ENCODE measurements at regions not wholly inside any gene's neighbourhood (a gene's known extent, or its start where the extent isn't known, plus 50 kb on each side); places are given as distances from the start of the nearest gene placed in this dataset.

DNA sequence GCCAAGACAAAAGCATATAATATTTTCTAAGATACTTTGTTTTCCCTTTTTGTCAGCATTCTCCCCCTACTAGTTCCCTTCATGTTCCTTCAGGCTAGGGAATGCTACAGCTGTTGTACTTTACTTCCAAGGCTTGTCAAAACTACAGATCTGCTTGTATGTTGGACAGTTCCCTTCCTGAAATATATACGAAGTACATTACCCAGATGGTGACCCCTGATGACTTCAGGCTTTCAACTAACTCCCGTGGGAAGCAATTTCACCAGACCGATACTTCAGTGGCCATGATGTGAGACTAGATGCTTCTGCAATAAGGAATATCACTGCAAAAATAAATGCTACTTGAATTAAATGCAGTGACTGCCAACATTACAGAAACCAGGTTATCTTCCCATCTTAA is 332.8 kb downstream of the SH2D1A start:
- TF ChIP-seq, protein P1, sequence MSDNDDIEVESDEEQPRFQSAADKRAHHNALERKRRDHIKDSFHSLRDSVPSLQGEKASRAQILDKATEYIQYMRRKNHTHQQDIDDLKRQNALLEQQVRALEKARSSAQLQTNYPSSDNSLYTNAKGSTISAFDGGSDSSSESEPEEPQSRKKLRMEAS (IDR thresholded peaks at IDR 0.05; ENCODE audit: low read depth, low read length) = no peak
- TF ChIP-seq EZH2 (IDR thresholded peaks at IDR 0.05; ENCODE audit: borderline replicate concordance, control insufficient read depth, low read depth, low read length) (no peak), SMAD5 (IDR thresholded peaks at IDR 0.05; ENCODE audit: low read depth) (no peak), ZNF207 (IDR thresholded peaks at IDR 0.05; ENCODE audit: borderline replicate concordance) (no peak), POLR2AphosphoS5 (IDR thresholded peaks at IDR 0.05; ENCODE audit: low read length) (no peak), PAX5 (IDR thresholded peaks at IDR 0.05; ENCODE audit: borderline replicate concordance, low read depth, low read length) (no peak), CHD2 (IDR thresholded peaks at IDR 0.05; ENCODE audit: borderline replicate concordance, low read depth, low read length) (no peak)
- TF ChIP-seq, protein P2, sequence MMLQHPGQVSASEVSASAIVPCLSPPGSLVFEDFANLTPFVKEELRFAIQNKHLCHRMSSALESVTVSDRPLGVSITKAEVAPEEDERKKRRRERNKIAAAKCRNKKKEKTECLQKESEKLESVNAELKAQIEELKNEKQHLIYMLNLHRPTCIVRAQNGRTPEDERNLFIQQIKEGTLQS (IDR thresholded peaks at IDR 0.05; ENCODE audit: borderline replicate concordance, extremely low read depth, low read depth, low read length) = no peak
- TF ChIP-seq, protein P3, sequence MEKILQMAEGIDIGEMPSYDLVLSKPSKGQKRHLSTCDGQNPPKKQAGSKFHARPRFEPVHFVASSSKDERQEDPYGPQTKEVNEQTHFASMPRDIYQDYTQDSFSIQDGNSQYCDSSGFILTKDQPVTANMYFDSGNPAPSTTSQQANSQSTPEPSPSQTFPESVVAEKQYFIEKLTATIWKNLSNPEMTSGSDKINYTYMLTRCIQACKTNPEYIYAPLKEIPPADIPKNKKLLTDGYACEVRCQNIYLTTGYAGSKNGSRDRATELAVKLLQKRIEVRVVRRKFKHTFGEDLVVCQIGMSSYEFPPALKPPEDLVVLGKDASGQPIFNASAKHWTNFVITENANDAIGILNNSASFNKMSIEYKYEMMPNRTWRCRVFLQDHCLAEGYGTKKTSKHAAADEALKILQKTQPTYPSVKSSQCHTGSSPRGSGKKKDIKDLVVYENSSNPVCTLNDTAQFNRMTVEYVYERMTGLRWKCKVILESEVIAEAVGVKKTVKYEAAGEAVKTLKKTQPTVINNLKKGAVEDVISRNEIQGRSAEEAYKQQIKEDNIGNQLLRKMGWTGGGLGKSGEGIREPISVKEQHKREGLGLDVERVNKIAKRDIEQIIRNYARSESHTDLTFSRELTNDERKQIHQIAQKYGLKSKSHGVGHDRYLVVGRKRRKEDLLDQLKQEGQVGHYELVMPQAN (conservative IDR thresholded peaks at IDR 0.05) = no peak
- TF ChIP-seq, protein P4, sequence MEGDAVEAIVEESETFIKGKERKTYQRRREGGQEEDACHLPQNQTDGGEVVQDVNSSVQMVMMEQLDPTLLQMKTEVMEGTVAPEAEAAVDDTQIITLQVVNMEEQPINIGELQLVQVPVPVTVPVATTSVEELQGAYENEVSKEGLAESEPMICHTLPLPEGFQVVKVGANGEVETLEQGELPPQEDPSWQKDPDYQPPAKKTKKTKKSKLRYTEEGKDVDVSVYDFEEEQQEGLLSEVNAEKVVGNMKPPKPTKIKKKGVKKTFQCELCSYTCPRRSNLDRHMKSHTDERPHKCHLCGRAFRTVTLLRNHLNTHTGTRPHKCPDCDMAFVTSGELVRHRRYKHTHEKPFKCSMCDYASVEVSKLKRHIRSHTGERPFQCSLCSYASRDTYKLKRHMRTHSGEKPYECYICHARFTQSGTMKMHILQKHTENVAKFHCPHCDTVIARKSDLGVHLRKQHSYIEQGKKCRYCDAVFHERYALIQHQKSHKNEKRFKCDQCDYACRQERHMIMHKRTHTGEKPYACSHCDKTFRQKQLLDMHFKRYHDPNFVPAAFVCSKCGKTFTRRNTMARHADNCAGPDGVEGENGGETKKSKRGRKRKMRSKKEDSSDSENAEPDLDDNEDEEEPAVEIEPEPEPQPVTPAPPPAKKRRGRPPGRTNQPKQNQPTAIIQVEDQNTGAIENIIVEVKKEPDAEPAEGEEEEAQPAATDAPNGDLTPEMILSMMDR (IDR thresholded peaks at IDR 0.05 in 2 of 3, conservative IDR thresholded peaks at IDR 0.05 in 1 of 3; ENCODE audit: control insufficient read depth in 2 of 3, extremely low read depth in 1 of 3, insufficient read depth in 1 of 3, low read depth in 3 of 3, low read length in 3 of 3) = no peak
